NCI-H2171 (cell line): ENCODE measurements at regions not wholly inside any gene's neighbourhood (a gene's known extent, or its start where the extent isn't known, plus 50 kb on each side); places are given as distances from the start of the nearest gene placed in this dataset.
"Not testable (repeated sequence)": the region's sequence is repeated elsewhere in the genome, so short reads cannot be mapped to it uniquely, and the experiment has no call there.

Source experiments
- DNase-seq: peaks from one replicate; lab custom pipeline; 2025; lab: John Stamatoyannopoulos, UW

DNA sequence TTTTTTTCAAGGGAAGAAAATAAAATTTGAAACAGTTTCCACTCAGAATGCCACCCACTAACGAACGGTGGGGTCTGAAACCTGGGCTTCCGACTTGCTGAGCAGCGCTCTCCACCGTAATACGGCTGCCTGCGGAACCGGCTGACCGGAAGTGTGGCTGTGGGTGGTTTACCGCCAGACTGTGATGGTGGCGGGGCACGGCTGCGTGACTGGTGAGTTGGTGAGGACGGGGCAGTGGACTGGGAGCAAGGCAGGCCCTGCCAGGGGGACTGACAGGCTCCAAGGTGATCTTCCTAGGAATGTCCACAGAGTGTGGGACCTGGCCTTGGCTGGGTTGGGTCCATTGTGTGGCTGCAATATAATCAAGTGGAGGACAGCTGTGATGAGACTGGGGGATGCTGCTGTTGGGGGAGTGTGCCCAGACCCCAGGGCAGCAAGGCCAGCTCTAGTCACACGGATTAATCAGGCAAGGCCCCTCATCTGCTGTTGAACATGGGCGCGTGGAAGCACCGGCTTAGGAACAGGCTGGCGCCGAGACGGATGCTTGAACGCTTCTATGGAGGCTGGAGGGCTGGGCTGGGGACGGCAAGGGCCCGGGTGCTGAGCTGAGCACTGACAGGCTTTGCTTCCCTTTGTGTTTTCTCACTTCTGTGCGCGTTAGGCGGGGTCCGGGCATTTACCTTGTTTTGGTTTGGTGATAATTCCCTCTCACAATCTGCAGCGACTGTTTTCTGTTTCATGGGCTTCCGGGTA, 357.7 kb upstream of the SPRED2 start:
- DNase-seq = no peak

DNA sequence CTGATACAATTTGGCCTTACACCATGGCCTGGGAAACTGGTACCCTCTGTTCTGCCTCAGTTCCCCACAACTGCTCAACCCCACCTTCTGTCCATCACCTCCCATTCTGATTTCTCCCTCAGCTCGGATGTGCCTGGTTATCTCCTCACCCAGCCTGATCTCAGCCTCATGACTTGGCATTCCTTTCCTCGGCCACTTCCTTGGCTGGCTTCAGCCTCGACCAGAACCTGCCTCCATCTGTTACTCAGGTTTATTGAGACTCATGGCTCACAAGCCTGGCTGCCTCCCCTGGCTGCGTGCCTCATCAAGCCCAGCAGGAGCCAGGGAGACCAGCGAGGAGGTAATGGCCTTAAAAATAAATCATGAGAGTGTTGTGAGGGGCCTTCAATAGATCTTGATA, 356.2 kb upstream of the SPRED2 start:
- no peak for DNase-seq

GRCh38 chr2:65786765-65787164, 354.4 kb upstream of the SPRED2 start:
- DNase-seq = no peak

- DNase-seq = no peak
Measured at GRCh38 chr2:65786007-65786717, 353.8 kb upstream of the SPRED2 start.

DNA sequence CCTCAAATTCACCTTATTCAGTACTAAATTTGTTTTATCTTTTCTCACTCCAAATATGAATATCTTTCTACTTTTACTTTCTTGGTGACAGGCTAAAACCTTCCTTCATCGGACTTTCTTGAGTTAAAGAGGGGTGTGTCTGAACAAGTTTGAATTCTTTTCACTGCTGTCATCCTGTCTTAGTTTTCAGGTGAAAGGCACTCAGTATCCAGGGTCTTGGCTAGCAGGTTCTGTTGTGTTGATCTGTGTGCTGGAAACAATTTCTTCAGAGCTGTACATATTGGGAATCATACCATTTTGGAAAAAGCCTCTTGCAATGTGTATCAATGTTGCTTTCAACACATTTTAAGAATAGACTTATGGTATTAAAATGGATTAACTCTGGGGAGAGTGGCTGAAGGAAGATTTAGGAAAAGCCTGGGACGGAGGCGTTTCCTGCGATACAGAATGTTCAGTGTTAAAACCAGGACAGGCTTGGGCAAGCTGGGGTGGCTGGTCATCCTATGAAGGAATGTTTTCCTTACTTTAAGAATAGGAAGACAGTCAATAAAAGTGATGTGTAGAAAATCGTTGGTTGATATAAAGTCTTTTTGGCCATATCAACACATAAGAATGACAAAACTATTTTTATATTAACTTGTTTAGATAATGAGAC, 350.7 kb upstream of the SPRED2 start:
- DNase-seq = no peak

- no peak for DNase-seq
Measured at GRCh38 chr2:65782186-65782585, 349.8 kb upstream of the SPRED2 start.

GRCh38 chr2:65781756-65782155, 349.4 kb upstream of the SPRED2 start:
- DNase-seq = no peak

DNA sequence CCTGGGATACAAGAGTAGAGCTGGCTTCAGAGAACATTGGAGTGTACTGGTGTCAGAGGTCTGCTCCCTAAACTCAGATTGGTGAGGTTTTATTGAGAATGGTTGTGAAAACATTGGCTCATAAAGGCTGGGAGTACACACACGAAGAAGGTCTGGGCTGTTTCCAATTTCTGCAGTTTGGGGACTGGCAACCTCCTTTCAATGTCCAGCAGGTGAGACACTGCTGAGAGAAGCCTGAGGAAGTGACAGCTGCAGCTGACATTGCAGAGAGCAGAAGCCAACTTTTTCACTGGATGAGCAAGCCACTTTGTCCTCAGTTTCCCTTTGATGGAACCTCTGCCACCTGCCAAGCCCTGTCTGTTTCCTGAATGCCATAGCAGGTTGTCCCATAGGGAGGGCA, 346.6 kb upstream of the SPRED2 start:
- no peak for DNase-seq

DNA sequence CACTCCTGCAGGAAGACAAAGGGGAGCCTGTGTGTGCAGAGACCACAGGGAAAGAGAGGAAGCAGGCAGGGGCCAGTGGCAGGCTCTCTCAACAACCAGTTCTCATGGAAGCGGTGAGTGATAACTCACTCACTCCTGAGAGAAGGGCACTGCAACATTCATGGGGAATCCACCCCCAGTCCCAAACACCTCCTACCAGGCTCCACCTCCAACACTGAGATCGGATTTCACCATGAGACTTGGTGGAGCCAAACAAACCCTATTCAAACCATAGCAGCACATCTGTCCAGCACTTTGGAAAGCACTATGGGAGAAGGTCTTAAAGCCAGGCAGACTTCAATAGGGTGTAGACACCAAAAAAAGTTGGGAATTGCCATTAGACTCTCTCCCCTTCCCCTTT, 345.7 kb upstream of the SPRED2 start:
- DNase-seq = no peak

DNA sequence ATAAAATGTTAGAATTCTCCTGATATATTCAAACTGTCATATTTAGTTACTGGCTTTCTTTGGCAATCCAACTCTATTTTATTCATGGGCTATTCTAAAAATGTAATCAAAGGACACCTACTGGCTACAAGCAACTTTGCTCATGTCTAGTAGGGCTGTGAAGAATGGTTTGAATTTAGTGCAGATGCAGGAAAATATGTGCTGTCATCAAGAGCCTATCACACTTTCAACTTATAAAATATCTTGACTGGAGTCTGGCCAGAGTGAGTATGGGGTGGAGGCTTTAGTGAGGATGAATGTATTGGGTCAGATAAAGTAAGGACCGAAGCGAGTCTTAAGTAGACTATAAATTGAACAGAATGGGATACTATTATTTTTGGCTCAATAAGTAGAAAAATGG, 343.4 kb upstream of the SPRED2 start:
- DNase-seq = no peak

DNA sequence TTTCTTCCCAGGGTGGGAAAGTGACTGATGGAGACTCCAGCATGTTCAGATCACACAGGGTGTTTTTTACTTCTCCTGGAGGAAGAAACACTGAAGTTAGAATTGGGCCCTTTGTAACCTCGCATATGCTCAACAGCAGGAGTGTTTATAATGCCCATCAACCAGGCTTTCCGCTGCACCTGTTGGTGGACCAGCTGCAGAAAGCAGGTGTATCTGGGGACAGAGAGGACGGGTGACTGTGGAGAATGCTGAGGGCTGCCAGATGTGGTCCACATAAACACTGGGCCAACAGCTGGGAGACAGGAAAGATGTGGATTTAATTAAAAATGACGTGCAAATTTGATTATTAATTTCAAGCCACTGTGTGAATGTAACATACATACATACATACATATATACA, 335.5 kb upstream of the SPRED2 start:
- DNase-seq = no peak

- DNase-seq = no peak
Measured at GRCh38 chr2:65766768-65767267, 334.4 kb upstream of the SPRED2 start.

DNA sequence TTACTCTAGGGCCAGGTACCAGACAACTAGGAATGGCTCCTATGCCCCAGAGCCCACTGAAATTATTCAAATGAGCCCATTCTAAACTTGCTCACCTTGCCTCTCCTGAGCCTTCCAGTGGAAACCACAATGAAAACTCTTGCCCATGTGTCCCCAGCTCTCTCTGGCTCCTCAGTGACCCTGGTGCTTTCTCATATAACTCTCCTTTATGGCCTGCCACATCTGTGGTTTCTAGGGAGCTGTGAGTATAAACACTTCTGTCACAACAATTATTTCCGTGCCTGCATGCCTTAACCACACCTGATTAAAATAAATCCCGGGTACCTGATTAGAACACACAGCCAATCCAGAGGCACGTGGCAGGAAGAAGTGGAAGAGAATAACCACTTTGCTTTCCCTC, 333.0 kb upstream of the SPRED2 start:
- no peak for DNase-seq

DNA sequence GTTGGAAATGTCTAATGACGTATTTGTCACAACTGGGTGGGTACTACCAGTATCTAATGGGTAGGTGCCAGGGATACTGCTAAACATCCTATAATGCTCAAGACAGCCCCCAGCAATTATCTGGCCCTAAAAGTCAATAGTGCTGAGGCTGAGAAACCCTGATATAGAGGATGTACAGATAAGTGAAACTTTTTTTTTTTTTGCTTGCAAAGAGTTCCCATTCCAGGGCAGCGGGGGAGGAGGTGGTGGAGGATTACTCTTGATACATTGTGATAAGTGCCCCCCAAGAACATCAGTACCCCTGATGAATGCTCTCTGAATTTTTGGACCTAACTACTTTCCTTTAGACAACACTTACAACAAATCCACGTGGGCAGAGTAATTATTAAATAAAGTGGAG, 329.7 kb upstream of the SPRED2 start:
- no peak for DNase-seq

DNA sequence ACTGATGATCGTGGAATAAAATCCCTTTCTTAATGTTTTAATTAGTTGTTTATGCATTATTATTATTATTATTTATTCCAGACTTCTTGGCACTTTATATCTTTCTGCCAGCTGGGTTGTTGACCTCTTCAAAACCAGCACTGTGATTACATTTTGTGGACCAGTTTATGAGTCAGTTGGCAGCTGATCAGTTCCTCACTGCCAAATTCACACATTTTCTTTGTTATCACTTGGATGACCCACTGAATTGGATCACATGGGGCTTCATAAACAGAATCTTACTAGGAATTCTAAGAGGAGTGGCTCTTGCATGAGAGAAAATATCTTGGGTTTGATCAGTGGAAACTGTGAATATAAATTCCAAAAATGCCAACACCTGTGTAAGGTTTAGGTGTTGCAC, 321.8 kb upstream of the SPRED2 start:
- DNase-seq = no peak

- DNase-seq = no peak
Measured at GRCh38 chr2:65751408-65751807, 319.0 kb upstream of the SPRED2 start.

DNA sequence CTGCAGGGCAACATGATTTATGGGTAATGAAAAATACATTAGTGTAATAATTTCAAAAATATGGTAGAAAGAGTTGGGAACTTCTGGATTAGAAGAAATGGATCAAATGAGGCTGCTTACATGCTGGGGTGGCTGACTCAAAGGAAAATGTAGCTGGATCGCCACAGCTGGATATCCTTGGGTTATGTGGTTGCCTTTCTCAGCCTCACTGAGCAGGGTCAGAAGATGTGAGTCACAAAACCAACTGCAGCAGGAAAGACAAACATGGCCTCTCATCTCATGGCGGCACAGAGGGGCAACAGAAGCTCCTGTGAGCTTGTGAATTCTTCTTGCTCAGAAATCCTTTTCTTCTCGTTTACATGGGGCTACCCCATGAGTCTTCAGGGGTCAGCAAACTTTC, 317.1 kb upstream of the SPRED2 start:
- DNase-seq = no peak

- DNase-seq = not testable (repeated sequence)
Measured at GRCh38 chr2:65747875-65748274, 315.5 kb upstream of the SPRED2 start.

- DNase-seq = no peak
Measured at GRCh38 chr2:65746931-65747675, 314.7 kb upstream of the SPRED2 start.

GRCh38 chr2:65744477-65745200, 312.2 kb upstream of the SPRED2 start:
- no peak for DNase-seq

DNA sequence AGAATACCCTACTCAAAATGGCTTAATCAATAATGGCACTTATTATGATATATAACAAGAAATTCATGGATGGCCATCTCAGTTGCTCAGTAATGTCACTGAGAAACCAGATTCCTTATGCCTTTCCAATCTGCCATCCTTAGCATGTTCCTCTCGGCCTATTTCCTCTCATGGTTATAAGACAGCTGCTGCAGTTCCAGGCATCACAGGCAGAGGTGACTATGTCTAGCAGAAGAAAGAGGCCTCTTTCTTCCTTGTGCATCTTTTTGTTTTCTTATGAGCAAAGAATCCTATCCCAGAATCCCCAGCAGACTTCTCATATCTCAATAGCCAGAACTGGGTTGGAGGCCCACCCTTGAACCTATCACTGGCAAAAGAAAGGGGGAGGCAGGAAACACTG, 310.6 kb upstream of the SPRED2 start:
- no peak for DNase-seq

DNA sequence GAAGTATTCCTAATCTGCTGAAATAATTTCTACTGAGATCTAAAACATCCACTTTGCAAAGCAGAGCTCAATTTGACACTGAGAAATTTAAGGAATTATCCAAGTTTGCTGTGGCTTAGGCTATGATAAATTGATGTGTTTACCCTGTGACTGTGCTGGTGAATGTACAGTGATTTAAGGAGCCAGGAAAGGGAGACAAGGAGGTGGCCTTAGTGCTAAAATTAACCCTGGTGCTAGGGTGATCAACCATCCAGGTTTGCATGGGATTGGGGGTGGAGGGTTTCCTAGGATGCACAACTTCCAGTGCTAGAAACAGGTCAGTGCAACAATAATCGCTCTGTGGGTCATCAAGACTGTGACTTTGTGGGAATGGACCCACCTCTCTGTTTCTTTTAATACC, 307.5 kb upstream of the SPRED2 start:
- DNase-seq = no peak
